A673 (cell line): ENCODE measurements at regions not wholly inside any gene's neighbourhood (a gene's known extent, or its start where the extent isn't known, plus 50 kb on each side); places are given as distances from the start of the nearest gene placed in this dataset.

Experiments used
- BruUV-seq: library from RNA; stranded (reverse); fragments of 400-500 nt; replicated peaks from 2 replicates; lab custom pipeline; 2021; lab: Mats Ljungman, UMichigan
- CTCF ChIA-PET: fragments of 300-600 bp; sonication (Branson Sonifier 250); formaldehyde crosslinking; loops from one replicate; lab custom pipeline; 2022; ENCODE audit warnings: antibody characterized with exemption; lab: Charles Lee
- POLR2A ChIA-PET: fragments of 300-600 bp; sonication (Branson Sonifier 250); formaldehyde crosslinking; loops from one replicate; lab custom pipeline; 2022; ENCODE audit warnings: antibody characterized with exemption; ENCODE audit not compliant: low non-redundant PET; lab: Charles Lee
- DNase-seq: peaks from one replicate; pipeline ENCODE4 v3.0.0-alpha.2; 2015; ENCODE audit warnings: low spot score
- H3K27ac ChIP-seq: fragments of 200-600 bp; sonication (generic); 2 replicates; pipeline ENCODE4 v1.5.1; 2016; ENCODE audit warnings: mixed run types, low read depth, mild to moderate bottlenecking, mixed read lengths, antibody characterized with exemption, low read length; ENCODE audit not compliant: poor library complexity, severe bottlenecking
- H3K27me3 ChIP-seq: fragments of 200-600 bp; sonication (generic); replicated peaks from 2 replicates; pipeline ENCODE4 v1.6.1; 2017; ENCODE audit warnings: mixed run types, low read depth, mild to moderate bottlenecking, mixed read lengths, antibody characterized with exemption, low read length; ENCODE audit not compliant: insufficient read depth, poor library complexity
- H3K36me3 ChIP-seq: fragments of 200-600 bp; sonication (generic); 2 replicates; pipeline ENCODE4 v1.6.1; 2016; ENCODE audit warnings: mixed run types, mild to moderate bottlenecking, mixed read lengths, antibody characterized with exemption, low read length; ENCODE audit not compliant: insufficient read depth, poor library complexity, severe bottlenecking
- H3K4me1 ChIP-seq: fragments of 200-600 bp; sonication (generic); 2 replicates; pipeline ENCODE4 v1.6.1; 2017; ENCODE audit warnings: mixed run types, mild to moderate bottlenecking, mixed read lengths, antibody characterized with exemption, low read length; ENCODE audit not compliant: insufficient read depth, poor library complexity, severe bottlenecking
- H3K4me3 ChIP-seq: fragments of 200-600 bp; sonication (generic); 2 replicates; pipeline ENCODE4 v1.5.1; 2016; ENCODE audit warnings: low read depth, mixed run types, mild to moderate bottlenecking, mixed read lengths, low read length; ENCODE audit not compliant: poor library complexity, severe bottlenecking
- H3K9me3 ChIP-seq: fragments of 200-600 bp; sonication (generic); 2 replicates; pipeline ENCODE4 v1.6.1; 2016; ENCODE audit warnings: mixed run types, low read depth, mild to moderate bottlenecking, mixed read lengths, antibody characterized with exemption, low read length; ENCODE audit not compliant: poor library complexity, severe bottlenecking
- CTCF ChIP-seq: fragments of 300-800, 200-600 bp; sonication (generic); conservative IDR thresholded peaks from 2 replicates; pipeline ENCODE4 v1.5.1; 2017; ENCODE audit warnings: low read depth, mild to moderate bottlenecking, antibody characterized with exemption, low read length, moderate library complexity, mixed read lengths
- EZH2 ChIP-seq: fragments of 200-600 bp; sonication (generic); IDR thresholded peaks from 2 replicates; pipeline ENCODE4 v1.6.1; 2017; ENCODE audit warnings: borderline replicate concordance, low read depth, mild to moderate bottlenecking, mixed read lengths, antibody characterized with exemption, low read length; ENCODE audit not compliant: poor library complexity, severe bottlenecking
- intact Hi-C: fragments of 100-400 bp; cut with micrococcal nuclease; formaldehyde crosslinking; loops from one replicate; pipeline ENCODE4 v1.10.0; 2022; ENCODE audit not compliant: unreplicated experiment

GRCh38 chr11:122044086-122044485 lies 71.9 kb downstream of the BLID start:
- no peak for DNase-seq
- ChIA-PET POLR2A (no interaction called here), CTCF (interaction anchor here (0.7 kb wide), 1 partner anchor 158 kb away, joined by 3 read pairs; no protein-coding TSS in a partner anchor)
- no peaks in the 10 kb centered on the region for H3K4me1 ChIP-seq
- H3K4me3 ChIP-seq = no peak overlapping the region
- BruUV-seq = no TSS peak
- H3K36me3 ChIP-seq = no peaks in the 10 kb centered on the region
- H3K27ac ChIP-seq = no peak overlapping the region
- TF ChIP-seq CTCF (no peak), EZH2 (no peak)
- no peaks in the 10 kb centered on the region for H3K27me3 ChIP-seq
- H3K9me3 ChIP-seq = no peaks in the 10 kb centered on the region
- intact Hi-C loops = no loop called here

- CTCF ChIA-PET = no interaction called here
- H3K4me3 ChIP-seq = no peak overlapping the region
- no peaks in the 10 kb centered on the region for H3K4me1 ChIP-seq
- no peak for TF ChIP-seq CTCF
- TF ChIP-seq EZH2 = no peak
- no TSS peak for BruUV-seq
- intact Hi-C loops = no loop called here
- POLR2A ChIA-PET = no interaction called here
- H3K9me3 ChIP-seq = no peaks in the 10 kb centered on the region
- H3K27ac ChIP-seq = no peak overlapping the region
- no peaks in the 10 kb centered on the region for H3K27me3 ChIP-seq
- H3K36me3 ChIP-seq = no peaks in the 10 kb centered on the region
- no peak for DNase-seq
Observed at GRCh38 chr11:122042981-122043380, 73.0 kb downstream of the BLID start.

- Histone ChIP-seq H3K36me3 (no peaks in the 10 kb centered on the region), H3K4me3 (peak overlapping the region; percentile 12), H3K27me3 (no peaks in the 10 kb centered on the region), H3K27ac (no peak overlapping the region), H3K4me1 (no peaks in the 10 kb centered on the region), H3K9me3 (no peaks in the 10 kb centered on the region)
- no TSS peak for BruUV-seq
- DNase-seq = no peak
- ChIA-PET CTCF (no interaction called here), POLR2A (no interaction called here)
- no peak for TF ChIP-seq EZH2
- no peak for TF ChIP-seq CTCF
- intact Hi-C loops = no loop called here
Observed at GRCh38 chr11:122040464-122040863, 75.6 kb downstream of the BLID start.
